ENCODE measurements at regions not wholly inside any gene's neighbourhood (a gene's known extent, or its start where the extent isn't known, plus 50 kb on each side); places are given as distances from the start of the nearest gene placed in this dataset.

- Histone ChIP-seq H3K27me3 (no peaks in the 10 kb centered on the region), H3K4me3 (no peak overlapping the region), H3K9me3 (no peaks in the 10 kb centered on the region), H3K27ac (peak overlapping the region in 1 of 4 donors; percentile 27), H3K36me3 (no peaks in the 10 kb centered on the region), H3K4me1 (peaks cover 15 to 31% (median 24%) of the 10 kb centered on the region in 4 donors)
- DNase-seq (no peak), ATAC-seq (ENCODE audit: low FRiP score in 2 of 2) (no peak)
- no peak for TF ChIP-seq POLR2A (IDR thresholded peaks at IDR 0.05)
- TF ChIP-seq POLR2AphosphoS5 (IDR thresholded peaks at IDR 0.05), result no peak
- no peak for TF ChIP-seq CTCF (IDR thresholded peaks at IDR 0.05)
- no peak for TF ChIP-seq EP300 (IDR thresholded peaks at IDR 0.05)
- WGBS, 2 donors, result 70 to 77% methylated on average over 3 of the region's 3 CpGs
These were observed 58.3 kb upstream of the NCOA1 start for GRCh38 chr2:24432735-24433134.

- Histone ChIP-seq H3K4me1 (peaks cover 15 to 31% (median 24%) of the 10 kb centered on the region in 4 donors), H3K27ac (peak overlapping the region in 1 of 4 donors; percentile 27), H3K9me3 (no peaks in the 10 kb centered on the region), H3K4me3 (no peak overlapping the region), H3K36me3 (no peaks in the 10 kb centered on the region), H3K27me3 (no peaks in the 10 kb centered on the region)
- 67 to 92% methylated on average over 1 of the region's 1 CpG for WGBS, 2 donors
- ATAC-seq (ENCODE audit: low FRiP score in 2 of 2), result no peak
- no peak for DNase-seq
- TF ChIP-seq EP300 (IDR thresholded peaks at IDR 0.05) (no peak), CTCF (IDR thresholded peaks at IDR 0.05) (no peak), POLR2AphosphoS5 (IDR thresholded peaks at IDR 0.05) (no peak), POLR2A (IDR thresholded peaks at IDR 0.05) (no peak)
These were observed 58.9 kb upstream of the NCOA1 start for GRCh38 chr2:24432121-24432520.

- 76 to 83% methylated on average over 14 of the region's 14 CpGs for whole genome bisulfite sequencing, 2 donors
- H3K4me3 ChIP-seq, result no peak overlapping the region
- H3K27ac ChIP-seq, result no peak overlapping the region
- ATAC-seq (ENCODE audit: low FRiP score in 2 of 2) (peak in 1 of 2 donors; percentile 45), DNase-seq (no peak)
- H3K27me3 ChIP-seq, result no peaks in the 10 kb centered on the region
- no peaks in the 10 kb centered on the region for H3K9me3 ChIP-seq
- TF ChIP-seq CTCF (IDR thresholded peaks at IDR 0.05) (no peak), POLR2A (IDR thresholded peaks at IDR 0.05) (no peak), EP300 (IDR thresholded peaks at IDR 0.05) (no peak), POLR2AphosphoS5 (IDR thresholded peaks at IDR 0.05) (no peak)
- H3K36me3 ChIP-seq, result no peaks in the 10 kb centered on the region
- peaks cover 0 to 7% (median 2%) of the 10 kb centered on the region in 4 donors for H3K4me1 ChIP-seq
These were observed 61.6 kb upstream of the NCOA1 start for GRCh38 chr2:24429197-24430074.

- H3K27me3 ChIP-seq, result no peaks in the 10 kb centered on the region
- 90 to 91% methylated on average over 3 of the region's 3 CpGs for WGBS, 2 donors
- no peak for ATAC-seq (ENCODE audit: low FRiP score in 2 of 2)
- no peaks in the 10 kb centered on the region for H3K4me1 ChIP-seq
- TF ChIP-seq EP300 (IDR thresholded peaks at IDR 0.05) (no peak), POLR2AphosphoS5 (IDR thresholded peaks at IDR 0.05) (no peak)
- no peaks in the 10 kb centered on the region for H3K9me3 ChIP-seq
- no peak for DNase-seq
- H3K4me3 ChIP-seq, result no peak overlapping the region
- no peaks in the 10 kb centered on the region for H3K36me3 ChIP-seq
- H3K27ac ChIP-seq, result no peak overlapping the region
These were observed 64.1 kb upstream of the ITSN2 start for GRCh38 chr2:24424387-24424786.

- Histone ChIP-seq H3K4me3 (no peak overlapping the region), H3K27ac (no peak overlapping the region), H3K4me1 (no peaks in the 10 kb centered on the region), H3K27me3 (no peaks in the 10 kb centered on the region), H3K36me3 (no peaks in the 10 kb centered on the region), H3K9me3 (no peaks in the 10 kb centered on the region)
- no peak for TF ChIP-seq CTCF (IDR thresholded peaks at IDR 0.05)
- TF ChIP-seq EP300 (IDR thresholded peaks at IDR 0.05), result no peak
- no peak for TF ChIP-seq POLR2A (IDR thresholded peaks at IDR 0.05)
- TF ChIP-seq POLR2AphosphoS5 (IDR thresholded peaks at IDR 0.05), result no peak
- no peak for ATAC-seq (ENCODE audit: low FRiP score in 2 of 2)
- no peak for DNase-seq
- WGBS, 2 donors, result 78 to 84% methylated on average over 3 of the region's 3 CpGs
These were observed 62.8 kb upstream of the ITSN2 start for GRCh38 chr2:24423095-24423494.

All from upper lobe of left lung (tissue), 6 donors.